ENCODE measurements at regions not wholly inside any gene's neighbourhood (a gene's known extent, or its start where the extent isn't known, plus 50 kb on each side); places are given as distances from the start of the nearest gene placed in this dataset.

- no peak for DNase-seq
Measured at GRCh38 chr17:5635949-5636348, 51.6 kb upstream of the NLRP1 start.

- no peak for DNase-seq
Measured at GRCh38 chr17:5638596-5638995, 54.3 kb upstream of the NLRP1 start.

- no peak for DNase-seq
Measured at GRCh38 chr17:5640726-5641125, 56.4 kb upstream of the NLRP1 start.

- DNase-seq, result no peak
Measured at GRCh38 chr17:5642752-5643151, 58.4 kb upstream of the NLRP1 start.

- no peak for DNase-seq
Measured at GRCh38 chr17:5644065-5644464, 59.8 kb upstream of the NLRP1 start.

- DNase-seq, result no peak
Measured at GRCh38 chr17:5651348-5651747, 67.0 kb upstream of the NLRP1 start.

- DNase-seq, result no peak
Measured at GRCh38 chr17:5661491-5662125, 77.3 kb upstream of the NLRP1 start.

GRCh38 chr17:5662409-5663085 is 78.2 kb upstream of the NLRP1 start:
- DNase-seq, result no peak

- no peak for DNase-seq
Measured at GRCh38 chr17:5665164-5665563, 80.9 kb upstream of the NLRP1 start.

- no peak for DNase-seq
Measured at GRCh38 chr17:5667871-5668270, 83.6 kb upstream of the NLRP1 start.

GRCh38 chr17:5668557-5669138 is 84.3 kb upstream of the NLRP1 start:
- DNase-seq, result no peak

- DNase-seq, result no peak
Measured at GRCh38 chr17:5669191-5669590, 84.9 kb upstream of the NLRP1 start.

- DNase-seq, result no peak
Measured at GRCh38 chr17:5672141-5672540, 87.8 kb upstream of the NLRP1 start.

- DNase-seq, result no peak
Measured at GRCh38 chr17:5672815-5673430, 88.6 kb upstream of the NLRP1 start.

- DNase-seq, result no peak
Measured at GRCh38 chr17:5675625-5676421, 91.5 kb upstream of the NLRP1 start.

GRCh38 chr17:5677620-5678019 is 93.3 kb upstream of the NLRP1 start:
- DNase-seq, result no peak

- DNase-seq, result no peak
Measured at GRCh38 chr17:5678171-5678570, 93.9 kb upstream of the NLRP1 start.

GRCh38 chr17:5680766-5681165 is 96.5 kb upstream of the NLRP1 start:
- no peak for DNase-seq

GRCh38 chr17:5683241-5683640 is 98.9 kb upstream of the NLRP1 start:
- DNase-seq, result no peak

- no peak for DNase-seq
Measured at GRCh38 chr17:5686074-5686635, 101.8 kb upstream of the NLRP1 start.

- DNase-seq, result no peak
Measured at GRCh38 chr17:5687646-5688045, 103.3 kb upstream of the NLRP1 start.

GRCh38 chr17:5693821-5694220 is 109.5 kb upstream of the NLRP1 start:
- no peak for DNase-seq

- DNase-seq, result no peak
Measured at GRCh38 chr17:5694551-5694950, 110.2 kb upstream of the NLRP1 start.
